Caco-2 (cell line): ENCODE measurements at regions not wholly inside any gene's neighbourhood (a gene's known extent, or its start where the extent isn't known, plus 50 kb on each side); places are given as distances from the start of the nearest gene placed in this dataset.

Source experiments
- BruUV-seq: library from RNA; stranded (reverse); fragments of 400-500 nt; replicated peaks from 2 replicates; lab custom pipeline; 2021; lab: Mats Ljungman, UMichigan
- CTCF ChIA-PET: fragments of 300-600 bp; sonication (Branson Sonifier 250); formaldehyde crosslinking; loops from one replicate; lab custom pipeline; 2022; ENCODE audit warnings: antibody characterized with exemption; lab: Charles Lee
- POLR2A ChIA-PET: fragments of 300-600 bp; sonication (Branson Sonifier 250); formaldehyde crosslinking; loops from one replicate; lab custom pipeline; 2022; ENCODE audit warnings: antibody characterized with exemption; lab: Charles Lee
- DNase-seq, 2 experiments: peaks; one replicate each; pipeline versions ENCODE4 v3.0.0 to v3.0.0-alpha.2; 2020 to 2022
- H3K27me3 ChIP-seq: replicated peaks from 2 replicates; pipeline ENCODE4 v1.6.0; 2011; ENCODE audit warnings: low read length; ENCODE audit not compliant: control insufficient read depth, insufficient read depth
- H3K36me3 ChIP-seq: 2 replicates; pipeline ENCODE4 v1.5.1; 2011; ENCODE audit warnings: low read length; ENCODE audit not compliant: control insufficient read depth, insufficient read depth
- H3K4me1 ChIP-seq: fragments of 250-450 bp; sonication (Bioruptor Pico); 2 replicates; pipeline ENCODE4 v1.5.1; 2020; ENCODE audit warnings: mild to moderate bottlenecking
- H3K4me3 ChIP-seq: 2 replicates; pipeline ENCODE4 v1.5.1; 2011; ENCODE audit warnings: low read depth, mild to moderate bottlenecking, control low read depth, low read length
- H3K9me3 ChIP-seq: fragments of 250-450 bp; sonication (Bioruptor Pico); 2 replicates; pipeline ENCODE4 v1.5.1; 2020; ENCODE audit warnings: mild to moderate bottlenecking, moderate library complexity
- H3K27ac Mint-ChIP-seq: one replicate; pipeline ENCODE4 v1.8.0; 2022; ENCODE audit warnings: mixed read lengths; ENCODE audit not compliant: unreplicated experiment
- H3K27me3 Mint-ChIP-seq: one replicate; pipeline ENCODE4 v1.8.0; 2022; ENCODE audit warnings: mixed read lengths; ENCODE audit not compliant: insufficient read depth, unreplicated experiment
- H3K36me3 Mint-ChIP-seq: one replicate; pipeline ENCODE4 v1.8.0; 2022; ENCODE audit warnings: mild to moderate bottlenecking, mixed read lengths; ENCODE audit not compliant: insufficient read depth, unreplicated experiment
- H3K4me1 Mint-ChIP-seq: one replicate; pipeline ENCODE4 v1.8.0; 2022; ENCODE audit warnings: low read depth, mixed read lengths; ENCODE audit not compliant: unreplicated experiment
- H3K4me3 Mint-ChIP-seq: one replicate; pipeline ENCODE4 v1.8.0; 2022; ENCODE audit warnings: mild to moderate bottlenecking, moderate library complexity, mixed read lengths; ENCODE audit not compliant: unreplicated experiment
- H3K9me3 Mint-ChIP-seq: one replicate; pipeline ENCODE4 v1.8.0; 2022; ENCODE audit warnings: mixed read lengths; ENCODE audit not compliant: unreplicated experiment
- intact Hi-C: fragments of 100-400 bp; cut with micrococcal nuclease; formaldehyde crosslinking; loops from one replicate; pipeline ENCODE4 v1.10.0; 2022; ENCODE audit not compliant: unreplicated experiment
- TF ChIP-seq, protein P1 (sequence below), 2 experiments: fragments of 200-600 bp in 1 of 2; IDR thresholded peaks; 1 replicate in 1 of 2; 2 replicates in 1 of 2; pipeline versions ENCODE4 v1.5.1 to v1.8.0; 2011 to 2022; ENCODE audit warnings: antibody characterized with exemption in 1 of 2, control low read depth in 1 of 2, inconsistent platforms in 1 of 2, low read depth in 1 of 2, low read length in 1 of 2, mild to moderate bottlenecking in 1 of 2, moderate library complexity in 1 of 2; ENCODE audit not compliant: insufficient read depth in 1 of 2, severe bottlenecking in 1 of 2, unreplicated experiment in 1 of 2

DNA sequence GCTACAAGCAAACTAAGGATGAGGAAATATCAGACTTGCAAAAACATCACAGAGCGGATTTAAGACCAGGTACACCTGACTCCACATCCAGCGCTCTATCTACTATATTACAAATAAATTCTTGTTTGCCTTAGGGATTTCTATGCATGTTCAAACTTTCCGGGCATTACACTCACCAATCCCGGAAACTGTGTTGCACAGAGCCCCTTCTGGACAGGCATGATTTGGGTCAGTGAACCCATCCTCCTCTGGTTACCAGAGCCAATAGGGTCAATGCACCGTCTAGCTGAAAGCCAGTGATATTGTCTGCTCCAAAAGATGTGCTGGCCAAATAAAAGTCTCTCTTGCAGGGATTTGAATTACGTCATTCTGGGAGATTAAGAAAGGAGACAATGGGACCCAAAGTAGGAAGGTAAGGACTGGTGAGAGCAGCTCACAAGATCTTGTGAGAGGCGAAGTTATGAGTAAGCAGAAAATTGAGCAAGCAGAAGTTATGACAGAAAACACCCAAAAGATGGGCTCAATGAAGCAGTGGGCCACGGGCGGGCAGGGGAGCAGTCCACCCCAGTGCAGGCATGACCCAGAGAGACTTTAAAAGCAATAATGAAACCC lies 155.8 kb upstream of the RAI14 start:
- H3K9me3 ChIP-seq: no peaks in the 10 kb centered on the region
- H3K36me3 ChIP-seq: no peaks in the 10 kb centered on the region
- CTCF ChIA-PET: no interaction called here
- Mint-ChIP-seq H3K4me3 (no peak overlapping the region), H3K4me1 (peaks cover 14% of the 10 kb centered on the region), H3K9me3 (no peaks in the 10 kb centered on the region), H3K27me3 (no peaks in the 10 kb centered on the region), H3K27ac (no peak overlapping the region), H3K36me3 (no peaks in the 10 kb centered on the region)
- no peak for DNase-seq
- intact Hi-C loops: no loop called here
- H3K4me1 ChIP-seq: peaks cover 17% of the 10 kb centered on the region
- POLR2A ChIA-PET: no interaction called here
- TF ChIP-seq, protein P1, sequence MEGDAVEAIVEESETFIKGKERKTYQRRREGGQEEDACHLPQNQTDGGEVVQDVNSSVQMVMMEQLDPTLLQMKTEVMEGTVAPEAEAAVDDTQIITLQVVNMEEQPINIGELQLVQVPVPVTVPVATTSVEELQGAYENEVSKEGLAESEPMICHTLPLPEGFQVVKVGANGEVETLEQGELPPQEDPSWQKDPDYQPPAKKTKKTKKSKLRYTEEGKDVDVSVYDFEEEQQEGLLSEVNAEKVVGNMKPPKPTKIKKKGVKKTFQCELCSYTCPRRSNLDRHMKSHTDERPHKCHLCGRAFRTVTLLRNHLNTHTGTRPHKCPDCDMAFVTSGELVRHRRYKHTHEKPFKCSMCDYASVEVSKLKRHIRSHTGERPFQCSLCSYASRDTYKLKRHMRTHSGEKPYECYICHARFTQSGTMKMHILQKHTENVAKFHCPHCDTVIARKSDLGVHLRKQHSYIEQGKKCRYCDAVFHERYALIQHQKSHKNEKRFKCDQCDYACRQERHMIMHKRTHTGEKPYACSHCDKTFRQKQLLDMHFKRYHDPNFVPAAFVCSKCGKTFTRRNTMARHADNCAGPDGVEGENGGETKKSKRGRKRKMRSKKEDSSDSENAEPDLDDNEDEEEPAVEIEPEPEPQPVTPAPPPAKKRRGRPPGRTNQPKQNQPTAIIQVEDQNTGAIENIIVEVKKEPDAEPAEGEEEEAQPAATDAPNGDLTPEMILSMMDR (IDR thresholded peaks at IDR 0.05; ENCODE audit: insufficient read depth in 1 of 2, low read depth in 1 of 2, low read length in 1 of 2, severe bottlenecking in 1 of 2, unreplicated experiment in 1 of 2): no peak
- H3K27me3 ChIP-seq: no peaks in the 10 kb centered on the region
- H3K4me3 ChIP-seq: no peak overlapping the region
- BruUV-seq: no TSS peak

GRCh38 chr5:34501016-34501415 lies 155.1 kb upstream of the RAI14 start:
- ChIA-PET CTCF (interaction anchor here (0.6 kb wide), 1 partner anchor 11 kb away, joined by 6 read pairs; no protein-coding TSS in a partner anchor), POLR2A (no interaction called here)
- Histone ChIP-seq H3K4me3 (no peak overlapping the region), H3K36me3 (no peaks in the 10 kb centered on the region), H3K4me1 (peaks cover 17% of the 10 kb centered on the region), H3K9me3 (no peaks in the 10 kb centered on the region), H3K27me3 (no peaks in the 10 kb centered on the region)
- intact Hi-C loops: no loop called here
- no peak for DNase-seq
- no peak overlapping the region for H3K4me3 Mint-ChIP-seq
- H3K9me3 Mint-ChIP-seq: no peaks in the 10 kb centered on the region
- no peaks in the 10 kb centered on the region for H3K36me3 Mint-ChIP-seq
- peaks cover 14% of the 10 kb centered on the region for H3K4me1 Mint-ChIP-seq
- no peak overlapping the region for H3K27ac Mint-ChIP-seq
- BruUV-seq: no TSS peak
- TF ChIP-seq, protein P1 (IDR thresholded peaks at IDR 0.05; ENCODE audit: insufficient read depth in 1 of 2, low read depth in 1 of 2, low read length in 1 of 2, severe bottlenecking in 1 of 2, unreplicated experiment in 1 of 2): no peak
- no peaks in the 10 kb centered on the region for H3K27me3 Mint-ChIP-seq

GRCh38 chr5:34501840-34502239 lies 154.3 kb upstream of the RAI14 start:
- ChIA-PET CTCF (no interaction called here), POLR2A (no interaction called here)
- H3K9me3 Mint-ChIP-seq: no peaks in the 10 kb centered on the region
- H3K4me3 ChIP-seq: no peak overlapping the region
- H3K36me3 ChIP-seq: no peaks in the 10 kb centered on the region
- TF ChIP-seq, protein P1 (IDR thresholded peaks at IDR 0.05; ENCODE audit: insufficient read depth in 1 of 2, low read depth in 1 of 2, low read length in 1 of 2, severe bottlenecking in 1 of 2, unreplicated experiment in 1 of 2): no peak
- intact Hi-C loops: no loop called here
- no peaks in the 10 kb centered on the region for H3K27me3 Mint-ChIP-seq
- no peaks in the 10 kb centered on the region for H3K27me3 ChIP-seq
- no peak overlapping the region for H3K4me3 Mint-ChIP-seq
- no peak overlapping the region for H3K27ac Mint-ChIP-seq
- H3K9me3 ChIP-seq: no peaks in the 10 kb centered on the region
- no peaks in the 10 kb centered on the region for H3K36me3 Mint-ChIP-seq
- peaks cover 14% of the 10 kb centered on the region for H3K4me1 Mint-ChIP-seq
- no TSS peak for BruUV-seq
- peaks cover 17% of the 10 kb centered on the region for H3K4me1 ChIP-seq
- no peak for DNase-seq
